H9 (cell line): ENCODE measurements at regions not wholly inside any gene's neighbourhood (a gene's known extent, or its start where the extent isn't known, plus 50 kb on each side); places are given as distances from the start of the nearest gene placed in this dataset.

Experiments
- DNase-seq: peaks from one replicate; pipeline ENCODE4 v3.0.0-alpha.2; 2017
- H2AFZ ChIP-seq: one replicate; pipeline ENCODE4 v1.6.1; 2013; ENCODE audit warnings: mild to moderate bottlenecking, low read length, control low read depth, moderate library complexity
- H2AK5ac ChIP-seq: 2 replicates; pipeline ENCODE4 v1.6.1; 2013; ENCODE audit warnings: low read length, control low read depth, mixed read lengths; ENCODE audit not compliant: insufficient read length
- H2BK120ac ChIP-seq: one replicate; pipeline ENCODE4 v1.6.1; 2013; ENCODE audit warnings: low read depth, mild to moderate bottlenecking, low read length, control low read depth, inconsistent platforms; ENCODE audit not compliant: poor library complexity, severe bottlenecking
- H2BK12ac ChIP-seq: 2 replicates; pipeline ENCODE4 v1.6.1; 2013; ENCODE audit warnings: low read length, control low read depth, mixed read lengths, low read depth; ENCODE audit not compliant: insufficient read length
- H2BK15ac ChIP-seq: 2 replicates; pipeline ENCODE4 v1.6.1; 2013; ENCODE audit warnings: low read depth, low read length, control low read depth
- H2BK20ac ChIP-seq: one replicate; pipeline ENCODE4 v1.6.1; 2013; ENCODE audit warnings: low read depth, mild to moderate bottlenecking, low read length, control low read depth, inconsistent platforms; ENCODE audit not compliant: poor library complexity, severe bottlenecking
- H2BK5ac ChIP-seq: 2 replicates; pipeline ENCODE4 v1.6.1; 2013; ENCODE audit warnings: low read length, control low read depth, mixed read lengths; ENCODE audit not compliant: insufficient read length
- H3K14ac ChIP-seq: 2 replicates; pipeline ENCODE4 v1.6.1; 2013; ENCODE audit warnings: low read length, control low read depth; ENCODE audit not compliant: insufficient read depth
- H3K18ac ChIP-seq: 2 replicates; pipeline ENCODE4 v1.6.1; 2013; ENCODE audit warnings: low read depth, mild to moderate bottlenecking, mixed read lengths, low read length, control low read depth; ENCODE audit not compliant: insufficient read length
- H3K23ac ChIP-seq: 2 replicates; pipeline ENCODE4 v1.6.1; 2013; ENCODE audit warnings: low read length, control low read depth, mixed read lengths, low read depth; ENCODE audit not compliant: insufficient read length
- H3K23me2 ChIP-seq: 2 replicates; pipeline ENCODE4 v1.6.1; 2013; ENCODE audit warnings: low read depth, mild to moderate bottlenecking, mixed read lengths, low read length, control low read depth; ENCODE audit not compliant: insufficient read length, poor library complexity, severe bottlenecking
- H3K27ac ChIP-seq: 2 replicates; pipeline ENCODE4 v1.5.1; 2013; ENCODE audit warnings: low read length, control low read depth, mixed read lengths, low read depth; ENCODE audit not compliant: insufficient read length
- H3K27me3 ChIP-seq: 2 replicates; pipeline ENCODE4 v1.6.1; 2013; ENCODE audit warnings: low read length, control low read depth, inconsistent platforms; ENCODE audit not compliant: insufficient read depth
- H3K4ac ChIP-seq: 2 replicates; pipeline ENCODE4 v1.6.1; 2013; ENCODE audit warnings: low read depth, mild to moderate bottlenecking, control low read depth, inconsistent platforms, low read length, moderate library complexity
- H3K4me1 ChIP-seq: 2 replicates; pipeline ENCODE4 v1.6.1; 2013; ENCODE audit warnings: low read length, control low read depth, inconsistent platforms; ENCODE audit not compliant: insufficient read depth
- H3K4me2 ChIP-seq: 2 replicates; pipeline ENCODE4 v1.6.1; 2013; ENCODE audit warnings: low read length, control low read depth, mixed read lengths; ENCODE audit not compliant: insufficient read length, insufficient read depth
- H3K56ac ChIP-seq: 2 replicates; pipeline ENCODE4 v1.6.1; 2013; ENCODE audit warnings: low read depth, mild to moderate bottlenecking, mixed read lengths, low read length, control low read depth; ENCODE audit not compliant: insufficient read length
- H3K79me1 ChIP-seq: 2 replicates; pipeline ENCODE4 v1.6.1; 2013; ENCODE audit warnings: low read depth, mild to moderate bottlenecking, moderate library complexity, low read length, control low read depth, inconsistent platforms; ENCODE audit not compliant: insufficient read depth, poor library complexity, severe bottlenecking
- H3K79me2 ChIP-seq: 2 replicates; pipeline ENCODE4 v1.6.1; 2013; ENCODE audit warnings: low read length, control low read depth, inconsistent platforms; ENCODE audit not compliant: insufficient read depth
- H3K9ac ChIP-seq: 2 replicates; pipeline ENCODE4 v1.6.1; 2013; ENCODE audit warnings: low read length, control low read depth, mixed read lengths; ENCODE audit not compliant: insufficient read length; ENCODE audit errors: extremely low read depth
- H3K9me3 ChIP-seq: one replicate; pipeline ENCODE4 v1.6.1; 2013; ENCODE audit warnings: low read depth, low read length, inconsistent platforms; ENCODE audit not compliant: control insufficient read depth
- H3T11ph ChIP-seq: one replicate; pipeline ENCODE4 v1.6.1; 2013; ENCODE audit warnings: mild to moderate bottlenecking, low read length, control low read depth, inconsistent platforms
- H4K20me1 ChIP-seq: one replicate; pipeline ENCODE4 v1.6.1; 2013; ENCODE audit not compliant: control insufficient read depth, insufficient read length, insufficient read depth
- H4K5ac ChIP-seq: 2 replicates; pipeline ENCODE4 v1.6.1; 2013; ENCODE audit warnings: low read depth, mild to moderate bottlenecking, mixed read lengths, low read length, control low read depth; ENCODE audit not compliant: insufficient read length
- H4K8ac ChIP-seq: replicated peaks from 2 replicates; pipeline ENCODE4 v1.6.1; 2013; ENCODE audit warnings: low read length, control low read depth, mixed read lengths, low read depth; ENCODE audit not compliant: insufficient read length
- H4K91ac ChIP-seq: 2 replicates; pipeline ENCODE4 v1.6.1; 2013; ENCODE audit warnings: low read depth, mild to moderate bottlenecking, moderate library complexity, mixed read lengths, low read length, control low read depth; ENCODE audit not compliant: insufficient read length
- H3K27ac Mint-ChIP-seq, 3 experiments: 2 replicates in 2 of 3; 3 replicates in 1 of 3; pipeline ENCODE4 v1.8.0; 2020 to 2021; ENCODE audit warnings: mixed read lengths in 3 of 3, mild to moderate bottlenecking in 1 of 3, moderate library complexity in 1 of 3
- H3K27me3 Mint-ChIP-seq: 2 replicates; pipeline ENCODE4 v1.8.0; 2021; ENCODE audit warnings: low read depth, mild to moderate bottlenecking, moderate library complexity, mixed read lengths
- H3K36me3 Mint-ChIP-seq, 3 experiments: 2 replicates in 2 of 3; 3 replicates in 1 of 3; pipeline ENCODE4 v1.8.0; 2020 to 2021; ENCODE audit warnings: low read depth in 3 of 3, mixed read lengths in 3 of 3; ENCODE audit not compliant: insufficient read depth in 1 of 3
- H3K4me1 Mint-ChIP-seq, 2 experiments: 2 replicates each; pipeline ENCODE4 v1.8.0; 2020; ENCODE audit warnings: mixed read lengths in 2 of 2
- H3K4me3 Mint-ChIP-seq, 2 experiments: 2 replicates in 1 of 2; 3 replicates in 1 of 2; pipeline ENCODE4 v1.8.0; 2020 to 2021; ENCODE audit warnings: mild to moderate bottlenecking in 2 of 2, mixed read lengths in 2 of 2, moderate library complexity in 1 of 2
- H3K9me3 Mint-ChIP-seq, 2 experiments: 2 replicates in 1 of 2; 3 replicates in 1 of 2; pipeline ENCODE4 v1.8.0; 2020; ENCODE audit warnings: mild to moderate bottlenecking in 2 of 2, mixed read lengths in 2 of 2, moderate library complexity in 1 of 2
- WGBS: extraction: QIAGEN DNeasy Blood & Tissue Kit; methylation state at CpG from one replicate; pipeline ENCODE4 v1.1.7; 2013; ENCODE audit warnings: missing lambda C conversion rate, low lambda C conversion rate, mixed read lengths; ENCODE audit not compliant: insufficient read length; ENCODE audit errors: extremely low coverage; 5-methylcytosine and 5-hydroxymethylcytosine counted together
- TF ChIP-seq, protein P1 (sequence below): fragments of 200-600 bp; sonication (generic); conservative IDR thresholded peaks from 3 replicates; pipeline ENCODE4 v1.8.0; 2021; ENCODE audit warnings: antibody characterized with exemption, mild to moderate bottlenecking

DNA sequence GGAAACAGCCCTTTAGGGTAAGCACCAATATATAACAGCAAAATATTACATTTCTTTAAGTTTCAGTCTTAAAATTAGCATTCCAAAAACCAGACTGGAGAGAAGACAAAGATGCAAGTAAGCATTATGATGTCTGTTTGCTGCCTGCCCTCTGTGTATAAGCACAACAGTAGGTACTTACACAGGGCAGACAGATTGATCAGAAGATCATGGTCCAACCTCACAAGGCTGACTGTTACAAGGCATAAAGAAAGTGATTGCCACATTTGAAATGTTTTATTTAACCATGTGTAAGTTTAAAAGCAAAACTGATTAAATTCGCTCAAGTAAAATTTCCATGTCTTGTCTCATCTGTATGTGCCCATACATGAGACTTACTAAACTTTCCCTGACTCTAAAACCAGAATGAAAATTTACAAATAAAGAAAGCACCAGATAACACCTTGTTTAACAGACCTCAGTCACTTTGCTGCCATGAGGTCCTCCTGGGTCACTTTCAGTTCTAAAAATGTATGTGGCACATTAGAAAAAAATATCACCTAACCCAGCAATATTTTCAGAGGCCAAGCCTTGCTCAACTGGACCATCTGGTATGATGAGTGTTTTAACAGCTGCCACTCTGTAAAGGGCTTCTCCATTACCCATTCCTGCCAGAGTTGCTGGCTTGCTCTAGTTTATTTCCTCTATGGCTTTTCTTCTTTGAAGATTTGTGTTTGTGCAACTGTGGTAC, 297.0 kb downstream of the RBM26 start:
- H3K4me1 ChIP-seq = no peaks in the 10 kb centered on the region
- no peak overlapping the region for H3K4me2 ChIP-seq
- no peak for DNase-seq
- H3K9ac ChIP-seq = no peak overlapping the region
- H4K5ac ChIP-seq = no peak overlapping the region
- no peak overlapping the region for H2BK120ac ChIP-seq
- H3K18ac ChIP-seq = no peak overlapping the region
- Mint-ChIP-seq H3K27me3 (no peaks in the 10 kb centered on the region), H3K4me3 (no peak overlapping the region), H3K36me3 (no peaks in the 10 kb centered on the region), H3K27ac (no peak overlapping the region), H3K4me1 (no peaks in the 10 kb centered on the region), H3K9me3 (no peaks in the 10 kb centered on the region)
- H3K56ac ChIP-seq = no peak overlapping the region
- H2AK5ac ChIP-seq = no peak overlapping the region
- no peaks in the 10 kb centered on the region for H3K23me2 ChIP-seq
- no peak overlapping the region for H3T11ph ChIP-seq
- no peak overlapping the region for H4K8ac ChIP-seq
- H3K14ac ChIP-seq = no peak overlapping the region
- H2BK12ac ChIP-seq = no peak overlapping the region
- H3K4ac ChIP-seq = no peak overlapping the region
- H3K79me2 ChIP-seq = no peaks in the 10 kb centered on the region
- no peaks in the 10 kb centered on the region for H4K20me1 ChIP-seq
- no peaks in the 10 kb centered on the region for H3K79me1 ChIP-seq
- no CpG with 5 or more reads among the region's 1 CpG for WGBS
- H2BK15ac ChIP-seq = no peak overlapping the region
- no peaks in the 10 kb centered on the region for H3K27me3 ChIP-seq
- no peak overlapping the region for H2BK20ac ChIP-seq
- H3K9me3 ChIP-seq = no peaks in the 10 kb centered on the region
- no peak overlapping the region for H3K23ac ChIP-seq
- H4K91ac ChIP-seq = no peak overlapping the region
- no peak overlapping the region for H2AFZ ChIP-seq
- no peak overlapping the region for H3K27ac ChIP-seq
- TF ChIP-seq, protein P1, sequence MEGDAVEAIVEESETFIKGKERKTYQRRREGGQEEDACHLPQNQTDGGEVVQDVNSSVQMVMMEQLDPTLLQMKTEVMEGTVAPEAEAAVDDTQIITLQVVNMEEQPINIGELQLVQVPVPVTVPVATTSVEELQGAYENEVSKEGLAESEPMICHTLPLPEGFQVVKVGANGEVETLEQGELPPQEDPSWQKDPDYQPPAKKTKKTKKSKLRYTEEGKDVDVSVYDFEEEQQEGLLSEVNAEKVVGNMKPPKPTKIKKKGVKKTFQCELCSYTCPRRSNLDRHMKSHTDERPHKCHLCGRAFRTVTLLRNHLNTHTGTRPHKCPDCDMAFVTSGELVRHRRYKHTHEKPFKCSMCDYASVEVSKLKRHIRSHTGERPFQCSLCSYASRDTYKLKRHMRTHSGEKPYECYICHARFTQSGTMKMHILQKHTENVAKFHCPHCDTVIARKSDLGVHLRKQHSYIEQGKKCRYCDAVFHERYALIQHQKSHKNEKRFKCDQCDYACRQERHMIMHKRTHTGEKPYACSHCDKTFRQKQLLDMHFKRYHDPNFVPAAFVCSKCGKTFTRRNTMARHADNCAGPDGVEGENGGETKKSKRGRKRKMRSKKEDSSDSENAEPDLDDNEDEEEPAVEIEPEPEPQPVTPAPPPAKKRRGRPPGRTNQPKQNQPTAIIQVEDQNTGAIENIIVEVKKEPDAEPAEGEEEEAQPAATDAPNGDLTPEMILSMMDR = no peak
- no peak overlapping the region for H2BK5ac ChIP-seq
